Erythroblast (primary cell): ENCODE measurements at regions not wholly inside any gene's neighbourhood (a gene's known extent, or its start where the extent isn't known, plus 50 kb on each side); places are given as distances from the start of the nearest gene placed in this dataset.

ENCODE experiments used
- GATA1 ChIP-seq: IDR thresholded peaks from 2 replicates; pipeline ENCODE4 v1.6.1; 2011; ENCODE audit warnings: low read depth, mild to moderate bottlenecking, control low read depth, low read length, moderate library complexity
- POLR2A ChIP-seq: IDR thresholded peaks from 2 replicates; pipeline ENCODE4 v1.6.1; 2011; ENCODE audit warnings: mild to moderate bottlenecking, low read length

DNA sequence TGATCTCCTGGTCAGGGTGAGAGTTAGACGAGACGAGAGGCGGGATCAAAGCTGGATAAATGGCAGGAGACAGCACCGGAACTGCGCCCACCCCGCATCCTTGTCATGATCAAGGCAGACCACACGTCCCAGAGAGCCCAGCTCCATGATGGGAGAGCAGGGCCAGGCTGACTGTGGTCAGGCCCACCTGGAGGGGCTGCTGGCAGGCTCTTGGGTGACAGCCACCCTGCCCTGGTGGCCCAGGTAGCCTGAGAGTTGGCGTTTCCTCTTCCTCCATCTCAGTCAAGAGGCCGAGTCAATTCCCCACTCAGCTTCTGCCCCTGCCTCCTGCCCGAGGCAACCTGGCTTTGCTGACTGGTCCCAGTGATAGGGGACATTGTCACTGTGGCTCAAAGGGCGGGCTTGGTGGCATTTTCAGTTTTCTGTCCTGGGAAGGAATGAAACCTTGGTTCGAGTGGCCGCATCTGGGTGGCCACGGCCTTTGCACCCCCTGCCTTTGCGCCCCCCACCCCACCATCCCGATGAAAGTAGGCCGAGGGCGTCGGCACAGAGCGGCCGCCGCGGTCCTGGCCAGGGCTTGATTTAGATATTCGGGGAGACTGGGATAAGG lies 60.8 kb upstream of the PPARA start:
- no peak for TF ChIP-seq POLR2A
- no peak for TF ChIP-seq GATA1
